ENCODE measurements at regions not wholly inside any gene's neighbourhood (a gene's known extent, or its start where the extent isn't known, plus 50 kb on each side); places are given as distances from the start of the nearest gene placed in this dataset.

- H3K4me3 ChIP-seq (ENCODE audit: low read length): no peak overlapping the region
- no peaks in the 10 kb centered on the region for H3K4me1 ChIP-seq (ENCODE audit: control insufficient read depth, insufficient read depth, low read length)
- no peak overlapping the region for H3K27ac ChIP-seq (ENCODE audit: low read length)
- no peak for DNase-seq
- WGBS (ENCODE audit: insufficient coverage): 72% methylated on average over 2 of the region's 2 CpGs
- no peaks in the 10 kb centered on the region for H3K9me3 ChIP-seq (replicated peaks; ENCODE audit: control insufficient read depth, low read depth, low read length)
- H3K36me3 ChIP-seq (ENCODE audit: control insufficient read depth, insufficient read depth, low read length): no peaks in the 10 kb centered on the region
- H3K27me3 ChIP-seq (ENCODE audit: control insufficient read depth, insufficient read depth, low read length): no peaks in the 10 kb centered on the region
Observed at GRCh38 chr3:3689601-3690375, 109.4 kb upstream of the LRRN1 start.

GRCh38 chr3:3686907-3687648 lies 112.2 kb upstream of the LRRN1 start:
- H3K27me3 ChIP-seq (ENCODE audit: control insufficient read depth, insufficient read depth, low read length): no peaks in the 10 kb centered on the region
- H3K36me3 ChIP-seq (ENCODE audit: control insufficient read depth, insufficient read depth, low read length): no peaks in the 10 kb centered on the region
- H3K4me3 ChIP-seq (ENCODE audit: low read length): no peak overlapping the region
- WGBS (ENCODE audit: insufficient coverage): no CpG with 5 or more reads among the region's 3 CpGs
- H3K27ac ChIP-seq (ENCODE audit: low read length): no peak overlapping the region
- DNase-seq: no peak
- no peaks in the 10 kb centered on the region for H3K9me3 ChIP-seq (replicated peaks; ENCODE audit: control insufficient read depth, low read depth, low read length)
- H3K4me1 ChIP-seq (ENCODE audit: control insufficient read depth, insufficient read depth, low read length): no peaks in the 10 kb centered on the region

GRCh38 chr3:3685721-3686120 lies 113.5 kb upstream of the LRRN1 start:
- no peaks in the 10 kb centered on the region for H3K4me1 ChIP-seq (ENCODE audit: control insufficient read depth, insufficient read depth, low read length)

GRCh38 chr3:3683261-3683660 lies 116.0 kb upstream of the LRRN1 start:
- no peak for DNase-seq
- Histone ChIP-seq H3K9me3 (replicated peaks; ENCODE audit: control insufficient read depth, low read depth, low read length) (no peaks in the 10 kb centered on the region), H3K36me3 (ENCODE audit: control insufficient read depth, insufficient read depth, low read length) (no peaks in the 10 kb centered on the region), H3K27ac (ENCODE audit: low read length) (no peak overlapping the region), H3K4me3 (ENCODE audit: low read length) (no peak overlapping the region), H3K4me1 (ENCODE audit: control insufficient read depth, insufficient read depth, low read length) (no peaks in the 10 kb centered on the region), H3K27me3 (ENCODE audit: control insufficient read depth, insufficient read depth, low read length) (no peaks in the 10 kb centered on the region)
- WGBS (ENCODE audit: insufficient coverage): no CpG with 5 or more reads among the region's 1 CpG

More at GRCh38 chr3:3685721-3686120, 113.5 kb upstream of the LRRN1 start:
- 88% methylated on average over 7 of the region's 7 CpGs for WGBS (ENCODE audit: insufficient coverage)
- no peaks in the 10 kb centered on the region for H3K27me3 ChIP-seq (ENCODE audit: control insufficient read depth, insufficient read depth, low read length)
- H3K4me3 ChIP-seq (ENCODE audit: low read length): no peak overlapping the region
- no peak overlapping the region for H3K27ac ChIP-seq (ENCODE audit: low read length)
- no peak for DNase-seq
- no peaks in the 10 kb centered on the region for H3K36me3 ChIP-seq (ENCODE audit: control insufficient read depth, insufficient read depth, low read length)
- no peaks in the 10 kb centered on the region for H3K9me3 ChIP-seq (replicated peaks; ENCODE audit: control insufficient read depth, low read depth, low read length)

- Histone ChIP-seq H3K4me1 (ENCODE audit: control insufficient read depth, insufficient read depth, low read length) (no peaks in the 10 kb centered on the region), H3K9me3 (replicated peaks; ENCODE audit: control insufficient read depth, low read depth, low read length) (no peaks in the 10 kb centered on the region), H3K36me3 (ENCODE audit: control insufficient read depth, insufficient read depth, low read length) (no peaks in the 10 kb centered on the region), H3K27ac (ENCODE audit: low read length) (no peak overlapping the region), H3K4me3 (ENCODE audit: low read length) (no peak overlapping the region), H3K27me3 (ENCODE audit: control insufficient read depth, insufficient read depth, low read length) (no peaks in the 10 kb centered on the region)
- 50% methylated on average over 1 of the region's 1 CpG for WGBS (ENCODE audit: insufficient coverage)
- DNase-seq: no peak
Observed at GRCh38 chr3:3675801-3676200, 123.4 kb upstream of the LRRN1 start.

GRCh38 chr3:3675186-3675585 lies 124.0 kb upstream of the LRRN1 start:
- no peak overlapping the region for H3K4me3 ChIP-seq (ENCODE audit: low read length)
- no peaks in the 10 kb centered on the region for H3K36me3 ChIP-seq (ENCODE audit: control insufficient read depth, insufficient read depth, low read length)
- no peak for DNase-seq
- no peaks in the 10 kb centered on the region for H3K4me1 ChIP-seq (ENCODE audit: control insufficient read depth, insufficient read depth, low read length)
- H3K9me3 ChIP-seq (replicated peaks; ENCODE audit: control insufficient read depth, low read depth, low read length): no peaks in the 10 kb centered on the region
- H3K27ac ChIP-seq (ENCODE audit: low read length): no peak overlapping the region
- no peaks in the 10 kb centered on the region for H3K27me3 ChIP-seq (ENCODE audit: control insufficient read depth, insufficient read depth, low read length)

- H3K4me3 ChIP-seq (ENCODE audit: low read length): no peak overlapping the region
- no peak overlapping the region for H3K27ac ChIP-seq (ENCODE audit: low read length)
- no peaks in the 10 kb centered on the region for H3K9me3 ChIP-seq (replicated peaks; ENCODE audit: control insufficient read depth, low read depth, low read length)
- peaks cover 2% of the 10 kb centered on the region for H3K4me1 ChIP-seq (ENCODE audit: control insufficient read depth, insufficient read depth, low read length)
- no peak for DNase-seq
- no CpG with 5 or more reads among the region's 3 CpGs for WGBS (ENCODE audit: insufficient coverage)
- no peaks in the 10 kb centered on the region for H3K36me3 ChIP-seq (ENCODE audit: control insufficient read depth, insufficient read depth, low read length)
- H3K27me3 ChIP-seq (ENCODE audit: control insufficient read depth, insufficient read depth, low read length): no peaks in the 10 kb centered on the region
Observed at GRCh38 chr3:3666664-3667063, 132.6 kb upstream of the LRRN1 start.

- 63% methylated on average over 12 of the region's 13 CpGs for WGBS (ENCODE audit: insufficient coverage)
Observed at GRCh38 chr3:3665961-3666640, 133.1 kb upstream of the LRRN1 start.

GRCh38 chr3:3665546-3665945 lies 133.7 kb upstream of the LRRN1 start:
- H3K27me3 ChIP-seq (ENCODE audit: control insufficient read depth, insufficient read depth, low read length): no peaks in the 10 kb centered on the region

More at GRCh38 chr3:3665961-3666640, 133.1 kb upstream of the LRRN1 start:
- peaks cover 2% of the 10 kb centered on the region for H3K4me1 ChIP-seq (ENCODE audit: control insufficient read depth, insufficient read depth, low read length)
- H3K27me3 ChIP-seq (ENCODE audit: control insufficient read depth, insufficient read depth, low read length): no peaks in the 10 kb centered on the region
- H3K36me3 ChIP-seq (ENCODE audit: control insufficient read depth, insufficient read depth, low read length): no peaks in the 10 kb centered on the region
- no peak for DNase-seq
- H3K4me3 ChIP-seq (ENCODE audit: low read length): no peak overlapping the region
- no peaks in the 10 kb centered on the region for H3K9me3 ChIP-seq (replicated peaks; ENCODE audit: control insufficient read depth, low read depth, low read length)
- no peak overlapping the region for H3K27ac ChIP-seq (ENCODE audit: low read length)

GRCh38 chr3:3664935-3665334 lies 134.3 kb upstream of the LRRN1 start:
- H3K27me3 ChIP-seq (ENCODE audit: control insufficient read depth, insufficient read depth, low read length): no peaks in the 10 kb centered on the region
- no peaks in the 10 kb centered on the region for H3K9me3 ChIP-seq (replicated peaks; ENCODE audit: control insufficient read depth, low read depth, low read length)
- DNase-seq: no peak
- no peak overlapping the region for H3K27ac ChIP-seq (ENCODE audit: low read length)
- no peaks in the 10 kb centered on the region for H3K36me3 ChIP-seq (ENCODE audit: control insufficient read depth, insufficient read depth, low read length)
- no CpG with 5 or more reads among the region's 5 CpGs for WGBS (ENCODE audit: insufficient coverage)
- peaks cover 2% of the 10 kb centered on the region for H3K4me1 ChIP-seq (ENCODE audit: control insufficient read depth, insufficient read depth, low read length)
- no peak overlapping the region for H3K4me3 ChIP-seq (ENCODE audit: low read length)

More at GRCh38 chr3:3665546-3665945, 133.7 kb upstream of the LRRN1 start:
- Histone ChIP-seq H3K9me3 (replicated peaks; ENCODE audit: control insufficient read depth, low read depth, low read length) (no peaks in the 10 kb centered on the region), H3K36me3 (ENCODE audit: control insufficient read depth, insufficient read depth, low read length) (no peaks in the 10 kb centered on the region), H3K4me1 (ENCODE audit: control insufficient read depth, insufficient read depth, low read length) (peaks cover 2% of the 10 kb centered on the region), H3K27ac (ENCODE audit: low read length) (no peak overlapping the region), H3K4me3 (ENCODE audit: low read length) (no peak overlapping the region)
- WGBS (ENCODE audit: insufficient coverage): 80% methylated on average over 1 of the region's 2 CpGs
- DNase-seq: no peak
